GM12891 (cell line): ENCODE measurements at regions not wholly inside any gene's neighbourhood (a gene's known extent, or its start where the extent isn't known, plus 50 kb on each side); places are given as distances from the start of the nearest gene placed in this dataset.

Experiments used
- PAX5 ChIP-seq: IDR thresholded peaks from 2 replicates; pipeline ENCODE4 v1.6.1; 2011; ENCODE audit warnings: low read length, moderate library complexity, mild to moderate bottlenecking; ENCODE audit not compliant: insufficient read depth, severe bottlenecking
- POLR2A ChIP-seq: IDR thresholded peaks from 2 replicates; pipeline ENCODE4 v1.6.1; 2011; ENCODE audit warnings: low read depth, low read length, control low read depth
- POLR2AphosphoS5 ChIP-seq: IDR thresholded peaks from 2 replicates; pipeline ENCODE4 v1.6.1; 2011; ENCODE audit warnings: low read depth, low read length, control low read depth
- POU2F2 ChIP-seq: IDR thresholded peaks from 2 replicates; pipeline ENCODE4 v1.6.1; 2011; ENCODE audit warnings: low read depth, mild to moderate bottlenecking, control low read depth, low read length, moderate library complexity
- SPI1 ChIP-seq: IDR thresholded peaks from 2 replicates; pipeline ENCODE4 v1.6.1; 2011; ENCODE audit warnings: low read depth, low read length, control low read depth
- TAF1 ChIP-seq: IDR thresholded peaks from 2 replicates; pipeline ENCODE4 v1.6.1; 2011; ENCODE audit warnings: low read depth, low read length, control low read depth

GRCh38 chr5:145473042-145473642, 362.0 kb downstream of the PRELID2 start:
- TF ChIP-seq TAF1 (no peak), POLR2A (no peak), POLR2AphosphoS5 (no peak), SPI1 (no peak), POU2F2 (no peak), PAX5 (no peak)
